Calu3 (cell line): ENCODE measurements at regions not wholly inside any gene's neighbourhood (a gene's known extent, or its start where the extent isn't known, plus 50 kb on each side); places are given as distances from the start of the nearest gene placed in this dataset.

Experiments
- BruUV-seq: library from RNA; stranded (reverse); fragments of 400-500 nt; replicated peaks from 2 replicates; lab custom pipeline; 2021; lab: Mats Ljungman, UMichigan
- CTCF ChIA-PET: fragments of 300-600 bp; sonication (Branson Sonifier 250); formaldehyde crosslinking; loops from one replicate; lab custom pipeline; 2022; ENCODE audit warnings: antibody characterized with exemption; lab: Charles Lee
- DNase-seq: peaks from one replicate; pipeline ENCODE4 v3.0.0; 2022
- H3K27ac Mint-ChIP-seq: one replicate; pipeline ENCODE4 v1.8.0; 2022; ENCODE audit warnings: mixed read lengths; ENCODE audit not compliant: unreplicated experiment
- H3K27me3 Mint-ChIP-seq: one replicate; pipeline ENCODE4 v1.8.0; 2022; ENCODE audit warnings: mixed read lengths; ENCODE audit not compliant: unreplicated experiment
- H3K36me3 Mint-ChIP-seq: one replicate; pipeline ENCODE4 v1.8.0; 2022; ENCODE audit warnings: mild to moderate bottlenecking, moderate library complexity, mixed read lengths; ENCODE audit not compliant: insufficient read depth, unreplicated experiment
- H3K4me1 Mint-ChIP-seq: one replicate; pipeline ENCODE4 v1.8.0; 2022; ENCODE audit warnings: mild to moderate bottlenecking, low read depth, mixed read lengths; ENCODE audit not compliant: unreplicated experiment
- H3K4me3 Mint-ChIP-seq: one replicate; pipeline ENCODE4 v1.8.0; 2022; ENCODE audit warnings: mild to moderate bottlenecking, low read depth, moderate library complexity, mixed read lengths; ENCODE audit not compliant: unreplicated experiment
- H3K9me3 Mint-ChIP-seq: one replicate; pipeline ENCODE4 v1.8.0; 2022; ENCODE audit warnings: low read depth, mixed read lengths; ENCODE audit not compliant: unreplicated experiment
- intact Hi-C: fragments of 100-400 bp; cut with micrococcal nuclease; formaldehyde crosslinking; loops from one replicate; pipeline ENCODE4 v1.10.0; 2022; ENCODE audit not compliant: unreplicated experiment
- TF ChIP-seq, protein P1 (sequence below): fragments of 200-600 bp; IDR thresholded peaks from one replicate; pipeline ENCODE4 v1.8.0; 2022; ENCODE audit warnings: antibody characterized with exemption; ENCODE audit not compliant: unreplicated experiment

DNA sequence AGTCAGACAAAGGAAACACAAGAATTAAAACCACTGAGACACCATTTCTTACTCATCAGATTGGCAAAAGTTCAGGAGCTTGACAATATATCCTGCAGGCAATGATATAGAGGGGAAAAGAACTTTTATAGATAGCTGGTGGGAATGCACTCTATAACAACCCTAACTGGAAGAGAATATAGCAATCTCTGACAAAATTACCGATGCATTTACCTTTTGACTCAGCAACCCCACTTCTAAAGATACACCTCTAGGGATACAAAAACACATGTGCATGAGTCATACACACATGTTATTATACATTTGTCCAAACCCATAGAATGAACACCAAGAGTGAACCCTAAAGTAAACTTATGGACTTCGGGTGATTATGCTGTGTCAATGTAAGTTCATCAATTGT is 79.4 kb upstream of the SRD5A2 start:
- Mint-ChIP-seq H3K36me3 (no peaks in the 10 kb centered on the region), H3K4me1 (no peaks in the 10 kb centered on the region), H3K9me3 (peaks cover 2% of the 10 kb centered on the region), H3K27me3 (peaks cover 28% of the 10 kb centered on the region), H3K27ac (no peak overlapping the region), H3K4me3 (no peak overlapping the region)
- no TSS peak for BruUV-seq
- CTCF ChIA-PET = no interaction called here
- intact Hi-C loops = no loop called here
- no peak for DNase-seq
- TF ChIP-seq, protein P1, sequence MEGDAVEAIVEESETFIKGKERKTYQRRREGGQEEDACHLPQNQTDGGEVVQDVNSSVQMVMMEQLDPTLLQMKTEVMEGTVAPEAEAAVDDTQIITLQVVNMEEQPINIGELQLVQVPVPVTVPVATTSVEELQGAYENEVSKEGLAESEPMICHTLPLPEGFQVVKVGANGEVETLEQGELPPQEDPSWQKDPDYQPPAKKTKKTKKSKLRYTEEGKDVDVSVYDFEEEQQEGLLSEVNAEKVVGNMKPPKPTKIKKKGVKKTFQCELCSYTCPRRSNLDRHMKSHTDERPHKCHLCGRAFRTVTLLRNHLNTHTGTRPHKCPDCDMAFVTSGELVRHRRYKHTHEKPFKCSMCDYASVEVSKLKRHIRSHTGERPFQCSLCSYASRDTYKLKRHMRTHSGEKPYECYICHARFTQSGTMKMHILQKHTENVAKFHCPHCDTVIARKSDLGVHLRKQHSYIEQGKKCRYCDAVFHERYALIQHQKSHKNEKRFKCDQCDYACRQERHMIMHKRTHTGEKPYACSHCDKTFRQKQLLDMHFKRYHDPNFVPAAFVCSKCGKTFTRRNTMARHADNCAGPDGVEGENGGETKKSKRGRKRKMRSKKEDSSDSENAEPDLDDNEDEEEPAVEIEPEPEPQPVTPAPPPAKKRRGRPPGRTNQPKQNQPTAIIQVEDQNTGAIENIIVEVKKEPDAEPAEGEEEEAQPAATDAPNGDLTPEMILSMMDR = no peak

DNA sequence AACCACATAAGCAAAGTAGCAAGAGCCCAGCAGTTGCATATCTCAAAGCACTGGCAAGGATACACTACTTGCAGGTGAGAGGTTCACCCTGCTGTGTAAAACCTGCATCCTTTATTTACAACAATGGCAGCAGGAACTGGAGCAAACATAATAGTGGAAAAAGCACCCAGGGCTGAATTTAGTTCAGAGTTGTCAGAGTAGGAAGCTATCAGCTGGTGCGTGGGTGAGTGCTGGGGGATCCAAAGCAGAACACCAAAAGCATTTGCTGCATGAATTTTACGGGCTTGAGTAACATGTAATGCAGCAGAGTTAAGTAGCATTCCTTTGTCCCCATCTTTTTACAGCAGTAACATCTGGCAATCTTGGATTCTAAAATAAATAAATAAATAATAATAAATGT is 73.5 kb upstream of the SRD5A2 start:
- Mint-ChIP-seq H3K4me1 (no peaks in the 10 kb centered on the region), H3K27ac (no peak overlapping the region), H3K9me3 (peaks cover 2% of the 10 kb centered on the region), H3K4me3 (no peak overlapping the region), H3K27me3 (peaks cover 67% of the 10 kb centered on the region), H3K36me3 (no peaks in the 10 kb centered on the region)
- CTCF ChIA-PET = no interaction called here
- no TSS peak for BruUV-seq
- intact Hi-C loops = no loop called here
- DNase-seq = no peak
- TF ChIP-seq, protein P1 = no peak

DNA sequence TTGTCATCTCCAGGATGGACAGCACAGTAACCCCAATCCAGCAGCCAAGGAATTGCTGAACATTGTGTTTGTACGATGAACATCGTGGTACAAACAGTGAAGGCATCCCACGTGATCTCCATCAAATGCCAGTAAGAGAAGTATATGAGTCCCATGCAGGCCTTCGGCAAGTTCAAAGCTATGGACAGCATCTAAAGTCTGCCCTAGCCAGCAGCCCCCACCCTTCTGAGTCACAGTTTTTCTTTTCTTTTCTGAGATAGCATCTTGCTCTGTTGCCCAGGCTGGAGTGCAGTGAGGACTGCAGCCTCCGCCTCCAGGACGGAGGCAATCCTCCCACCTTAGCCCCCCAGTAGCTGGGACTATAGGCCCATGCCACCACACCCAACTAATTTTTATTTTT is 71.0 kb upstream of the SRD5A2 start:
- Mint-ChIP-seq H3K9me3 (no peaks in the 10 kb centered on the region), H3K27me3 (peaks cover 54% of the 10 kb centered on the region), H3K4me3 (no peak overlapping the region), H3K27ac (no peak overlapping the region), H3K36me3 (no peaks in the 10 kb centered on the region), H3K4me1 (no peaks in the 10 kb centered on the region)
- intact Hi-C loops = no loop called here
- no peak for DNase-seq
- CTCF ChIA-PET = no interaction called here
- no TSS peak for BruUV-seq
- TF ChIP-seq, protein P1 = no peak

DNA sequence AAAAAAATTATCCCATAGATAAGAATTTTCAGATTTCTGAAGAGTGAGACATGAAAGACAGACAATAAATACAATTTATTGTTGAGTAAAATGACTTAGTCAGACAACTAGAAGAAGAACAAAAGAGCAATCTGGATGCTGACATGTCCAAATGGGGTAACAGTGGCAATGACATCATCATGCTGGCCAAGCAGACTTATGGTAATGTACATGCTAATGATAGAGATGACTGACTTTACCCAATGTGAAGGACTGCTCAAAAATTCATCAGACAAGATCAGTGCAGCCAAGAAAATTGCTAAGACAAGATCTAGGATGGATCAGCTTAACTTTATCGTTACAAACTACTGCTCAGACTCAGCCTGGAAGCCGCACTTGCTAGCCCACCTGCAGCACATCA is 70.5 kb upstream of the SRD5A2 start:
- CTCF ChIA-PET = no interaction called here
- Mint-ChIP-seq H3K4me1 (no peaks in the 10 kb centered on the region), H3K27me3 (peaks cover 50% of the 10 kb centered on the region), H3K27ac (no peak overlapping the region), H3K9me3 (no peaks in the 10 kb centered on the region), H3K36me3 (no peaks in the 10 kb centered on the region), H3K4me3 (no peak overlapping the region)
- DNase-seq = no peak
- intact Hi-C loops = no loop called here
- TF ChIP-seq, protein P1 = no peak
- no TSS peak for BruUV-seq

DNA sequence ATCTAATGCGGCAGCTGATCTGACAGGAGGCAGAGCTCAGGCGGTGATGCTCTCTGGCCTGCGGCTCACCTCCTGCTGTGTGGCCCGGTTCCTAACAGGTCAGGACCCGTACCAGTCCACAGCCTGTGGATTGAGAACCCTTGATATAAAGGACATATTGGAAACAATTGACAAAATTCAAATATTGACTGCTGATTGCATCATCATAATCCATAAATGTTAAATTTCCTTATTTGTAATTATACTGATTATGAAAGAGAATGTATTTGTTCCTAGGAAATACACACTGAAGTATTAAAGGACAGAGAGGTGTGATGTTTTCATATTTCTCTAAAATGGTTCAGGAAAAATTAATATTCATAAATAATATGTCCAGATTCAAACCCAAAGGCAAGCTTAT is 63.8 kb upstream of the SRD5A2 start:
- no peak overlapping the region for H3K27ac Mint-ChIP-seq
- H3K4me3 Mint-ChIP-seq = no peak overlapping the region
- H3K9me3 Mint-ChIP-seq = no peaks in the 10 kb centered on the region
- H3K27me3 Mint-ChIP-seq = no peaks in the 10 kb centered on the region
- no TSS peak for BruUV-seq
- CTCF ChIA-PET = no interaction called here
- intact Hi-C loops = loop anchor here (10.0 kb wide), 1 partner anchor 180 kb away; no protein-coding TSS in a partner anchor
- DNase-seq = no peak
- TF ChIP-seq, protein P1 = no peak
- no peaks in the 10 kb centered on the region for H3K36me3 Mint-ChIP-seq
- H3K4me1 Mint-ChIP-seq = no peaks in the 10 kb centered on the region
